Right lobe of liver (tissue), 6 donors: ENCODE measurements at regions not wholly inside any gene's neighbourhood (a gene's known extent, or its start where the extent isn't known, plus 50 kb on each side); places are given as distances from the start of the nearest gene placed in this dataset.
"Not testable (repeated sequence)": the region's sequence is repeated elsewhere in the genome, so short reads cannot be mapped to it uniquely, and the experiment has no call there.

Experiments
- ATAC-seq, 4 donors: fragments of 200-7000 bp; cut with Tn5 transposase; one replicate each; pipeline ENCODE4 v1.9.1; 2020; ENCODE audit warnings: mild to moderate bottlenecking in 4 of 4, moderate library complexity in 4 of 4
- DNase-seq, 3 donors: peaks; one replicate each; pipeline ENCODE4 v3.0.0-alpha.2; 2020
- H3K27ac ChIP-seq, 3 donors: fragments of 200-600 bp; one replicate each; pipeline ENCODE4 v1.8.0; 2022
- H3K27me3 ChIP-seq, 2 donors: fragments of 200-600 bp; one replicate each; pipeline ENCODE4 v1.8.0; 2022
- H3K36me3 ChIP-seq, 4 donors: fragments of 200-600 bp; sonication (generic) in 1 of 4; one replicate each; pipeline versions ENCODE4 v1.5.1 to v1.8.0; 2017 to 2022; ENCODE audit warnings: control low read depth in 1 of 4
- H3K4me1 ChIP-seq, 4 donors: fragments of 200-600 bp; sonication (generic) in 1 of 4; one replicate each; pipeline versions ENCODE4 v1.5.1 to v1.8.0; 2017 to 2022; ENCODE audit warnings: control low read depth in 1 of 4
- H3K4me3 ChIP-seq, 3 donors: fragments of 200-600 bp; one replicate each; pipeline ENCODE4 v1.8.0; 2022
- H3K9me3 ChIP-seq, 4 donors: fragments of 200-600 bp; sonication (generic) in 1 of 4; one replicate each; pipeline versions ENCODE4 v1.5.1 to v1.8.0; 2017 to 2022; ENCODE audit warnings: control low read depth in 1 of 4
- CTCF ChIP-seq, 4 donors: fragments of 200-600 bp in 3 of 4; fragments of 450-650 bp in 1 of 4; IDR thresholded peaks; one replicate each; pipeline versions ENCODE4 v1.5.1 to v1.8.0; 2016 to 2022; ENCODE audit warnings: antibody characterized with exemption in 4 of 4, mild to moderate bottlenecking in 2 of 4
- POLR2A ChIP-seq: fragments of 450-650 bp; IDR thresholded peaks from one replicate; pipeline ENCODE4 v1.6.1; 2017; ENCODE audit warnings: antibody characterized with exemption, mild to moderate bottlenecking
- WGBS: methylation state at CpG from one replicate; pipeline ENCODE4 v1.1.6; 2018; ENCODE audit warnings: low coverage, low lambda C conversion rate; ENCODE audit not compliant: insufficient coverage; ENCODE audit errors: missing lambda C conversion rate; 5-methylcytosine and 5-hydroxymethylcytosine counted together
- intact Hi-C, 2 donors: fragments of 100-400 bp; cut with DNase I; formaldehyde crosslinking; loops; one replicate each; pipeline versions ENCODE4 v1.11.2 to v1.14.1; 2022
- donor health status: DM: no; HTN: yes; CAD: no.
- donor health status: DM: no; HTN: no; CAD: no.
- donor health status: DM: no; HTN: no; CAD: no.
- donor health status: DM: no; HTN: yes; CAD: no.
- donor health status: DM: no; HTN: yes; CAD: no.

- ATAC-seq (no peak), DNase-seq (no peak)
- Histone ChIP-seq H3K27me3 (no peaks in the 10 kb centered on the region), H3K27ac (no peak overlapping the region), H3K4me1 (no peaks in the 10 kb centered on the region), H3K9me3 (no peaks in the 10 kb centered on the region), H3K36me3 (no peaks in the 10 kb centered on the region), H3K4me3 (no peak overlapping the region)
- TF ChIP-seq POLR2A: no peak
- TF ChIP-seq CTCF (IDR thresholded peaks at IDR 0.05): no peak
- intact Hi-C loops: no loop called here
- WGBS: 100% methylated on average over 1 of the region's 3 CpGs
Measured at GRCh38 chr7:32802305-32802910, 89.2 kb downstream of the KBTBD2 start.

- intact Hi-C loops, DNase-seq, H3K9me3 ChIP-seq, H3K4me3 ChIP-seq, H3K4me1 ChIP-seq, H3K27me3 ChIP-seq, ATAC-seq, H3K27ac ChIP-seq, H3K36me3 ChIP-seq: not testable (repeated sequence)
- 76% methylated on average over 2 of the region's 5 CpGs for WGBS
Measured at GRCh38 chr7:32793053-32793452, 98.5 kb downstream of the KBTBD2 start.

- ATAC-seq, H3K27ac ChIP-seq, H3K9me3 ChIP-seq, intact Hi-C loops, H3K4me3 ChIP-seq, H3K27me3 ChIP-seq, DNase-seq, H3K36me3 ChIP-seq, H3K4me1 ChIP-seq: not testable (repeated sequence)
- 68% methylated on average over 5 of the region's 7 CpGs for WGBS
Measured at GRCh38 chr7:32790766-32791430, 100.7 kb downstream of the KBTBD2 start.

DNA sequence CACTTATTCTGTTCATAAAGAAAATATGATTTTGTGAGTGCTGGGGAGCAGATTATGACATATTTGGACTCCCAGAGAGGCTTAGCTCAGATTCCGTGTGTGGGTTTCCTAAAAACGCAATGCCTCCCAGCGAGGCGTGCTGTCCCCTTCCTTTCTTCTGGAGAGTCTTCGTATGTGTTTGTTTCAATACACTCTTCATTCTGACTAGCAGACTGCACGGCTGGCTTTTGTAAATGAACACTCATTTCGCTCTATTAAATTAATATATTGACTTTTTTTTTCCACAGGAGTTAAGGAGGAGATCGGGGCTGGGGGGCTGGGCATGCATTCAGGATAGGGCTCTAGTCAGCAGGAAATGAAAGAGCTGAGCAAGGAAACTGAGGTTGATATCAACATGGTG is 102.3 kb downstream of the KBTBD2 start:
- 86% methylated on average over 8 of the region's 8 CpGs for WGBS
- DNase-seq, H3K4me1 ChIP-seq, ATAC-seq, H3K36me3 ChIP-seq, H3K27me3 ChIP-seq, H3K27ac ChIP-seq, H3K9me3 ChIP-seq, H3K4me3 ChIP-seq, intact Hi-C loops: not testable (repeated sequence)

DNA sequence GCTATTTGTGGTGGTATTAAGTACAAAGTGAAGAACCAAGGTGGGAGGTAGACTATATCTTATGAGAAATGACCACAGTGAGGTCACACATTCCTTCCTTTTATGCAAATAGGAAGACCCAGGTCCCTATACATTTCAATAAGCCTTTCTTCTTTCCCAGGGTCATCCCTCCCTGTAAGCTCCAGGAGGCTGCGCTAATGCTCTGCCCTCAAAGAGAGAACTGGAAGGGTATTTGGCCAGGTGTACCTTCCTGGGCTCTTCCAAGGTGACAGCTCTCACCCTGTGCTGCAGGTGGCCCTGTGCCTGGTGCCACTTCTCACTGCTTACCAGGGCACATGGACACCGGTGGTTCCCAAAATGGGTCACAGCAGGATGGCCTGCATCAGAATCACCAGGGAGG is 103.4 kb downstream of the KBTBD2 start:
- intact Hi-C loops, DNase-seq, H3K27me3 ChIP-seq, H3K36me3 ChIP-seq, H3K4me1 ChIP-seq, H3K27ac ChIP-seq, H3K4me3 ChIP-seq, H3K9me3 ChIP-seq, ATAC-seq: not testable (repeated sequence)
- WGBS: 100% methylated on average over 2 of the region's 2 CpGs

GRCh38 chr7:32785365-32785944 is 106.1 kb downstream of the KBTBD2 start:
- H3K4me3 ChIP-seq, H3K9me3 ChIP-seq, H3K4me1 ChIP-seq, ATAC-seq, H3K27ac ChIP-seq, DNase-seq, H3K36me3 ChIP-seq, intact Hi-C loops, H3K27me3 ChIP-seq: not testable (repeated sequence)
- WGBS: 83% methylated on average over 2 of the region's 5 CpGs

GRCh38 chr7:32779895-32780294 is 111.7 kb downstream of the KBTBD2 start:
- H3K27me3 ChIP-seq, H3K4me1 ChIP-seq, ATAC-seq, intact Hi-C loops, H3K9me3 ChIP-seq, H3K27ac ChIP-seq, DNase-seq, H3K36me3 ChIP-seq, H3K4me3 ChIP-seq: not testable (repeated sequence)
- WGBS: 100% methylated on average over 1 of the region's 1 CpG
